ENCODE measurements at regions not wholly inside any gene's neighbourhood (a gene's known extent, or its start where the extent isn't known, plus 50 kb on each side); places are given as distances from the start of the nearest gene placed in this dataset.

- intact Hi-C loops (cut with DNase I) = no loop called here
- Histone ChIP-seq H3K4me1 (ENCODE audit: control insufficient read depth, insufficient read depth, low read length) (no peaks in the 10 kb centered on the region), H3K4me3 (ENCODE audit: low read length) (no peak overlapping the region), H3K9me3 (ENCODE audit: control insufficient read depth, low read length) (no peaks in the 10 kb centered on the region), H3K27me3 (ENCODE audit: control insufficient read depth, insufficient read depth) (no peaks in the 10 kb centered on the region), H3K27ac (ENCODE audit: low read length) (no peak overlapping the region)
- no peak for DNase-seq
- WGBS = 87% methylated on average over 40 of the region's 40 CpGs
- ATAC-seq = no peak
Observed at GRCh38 chr5:1729641-1730486, 69.8 kb downstream of the MRPL36 start.

- Histone ChIP-seq H3K27me3 (ENCODE audit: control insufficient read depth, insufficient read depth) (no peaks in the 10 kb centered on the region), H3K4me3 (ENCODE audit: low read length) (no peak overlapping the region), H3K27ac (ENCODE audit: low read length) (no peak overlapping the region), H3K9me3 (ENCODE audit: control insufficient read depth, low read length) (no peaks in the 10 kb centered on the region), H3K4me1 (ENCODE audit: control insufficient read depth, insufficient read depth, low read length) (no peaks in the 10 kb centered on the region)
- WGBS = 89% methylated on average over 24 of the region's 24 CpGs
- ATAC-seq (no peak), DNase-seq (no peak)
- intact Hi-C loops (cut with DNase I) = no loop called here
Observed at GRCh38 chr5:1728846-1729245, 70.8 kb downstream of the MRPL36 start.

DNA sequence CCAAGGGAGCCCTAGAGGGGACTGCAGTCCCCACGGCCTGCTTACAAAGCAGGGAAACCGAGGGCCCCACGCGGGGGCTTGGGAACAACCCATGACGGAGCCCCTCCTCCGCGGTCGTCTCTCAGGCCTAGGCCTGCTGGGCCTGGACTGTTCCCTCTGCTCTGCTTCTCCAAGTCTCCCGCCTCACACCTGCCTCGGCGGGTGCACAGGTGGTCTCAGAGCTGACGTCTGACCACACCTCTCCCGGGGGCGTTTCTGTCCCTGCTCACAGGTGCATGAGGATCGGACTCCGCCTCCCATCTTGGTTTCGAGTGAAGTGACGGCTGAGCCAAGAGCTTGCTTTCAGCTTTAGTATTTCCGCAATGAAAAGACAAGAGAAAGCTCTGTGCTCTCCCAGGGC lies 72.1 kb downstream of the MRPL36 start:
- no peak overlapping the region for H3K4me3 ChIP-seq (ENCODE audit: low read length)
- WGBS = 82% methylated on average over 19 of the region's 19 CpGs
- intact Hi-C loops (cut with DNase I) = no loop called here
- ATAC-seq = no peak
- H3K9me3 ChIP-seq (ENCODE audit: control insufficient read depth, low read length) = no peaks in the 10 kb centered on the region
- no peak overlapping the region for H3K27ac ChIP-seq (ENCODE audit: low read length)
- no peaks in the 10 kb centered on the region for H3K4me1 ChIP-seq (ENCODE audit: control insufficient read depth, insufficient read depth, low read length)
- no peaks in the 10 kb centered on the region for H3K27me3 ChIP-seq (ENCODE audit: control insufficient read depth, insufficient read depth)
- DNase-seq = no peak

DNA sequence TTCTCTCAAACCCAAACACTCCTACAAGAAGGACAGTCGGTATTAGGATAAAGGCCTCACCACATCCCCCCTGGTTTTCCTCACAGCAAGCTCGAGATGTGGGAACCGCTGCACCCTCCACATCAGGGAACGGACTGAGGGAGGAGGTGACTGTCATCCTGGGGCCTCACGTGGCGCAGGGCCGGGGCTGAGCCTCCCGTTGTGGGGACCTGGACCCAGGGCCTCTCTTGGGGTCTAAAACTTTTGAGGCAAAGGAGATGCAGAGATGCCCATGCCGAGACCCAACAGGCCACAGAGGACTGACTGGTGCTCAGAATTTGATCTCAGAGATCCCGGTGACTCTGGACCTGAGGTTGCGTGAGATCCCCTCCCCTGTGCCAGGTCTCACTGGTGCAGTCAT lies 72.7 kb downstream of the MRPL36 start:
- Histone ChIP-seq H3K27me3 (ENCODE audit: control insufficient read depth, insufficient read depth) (no peaks in the 10 kb centered on the region), H3K4me1 (ENCODE audit: control insufficient read depth, insufficient read depth, low read length) (no peaks in the 10 kb centered on the region), H3K4me3 (ENCODE audit: low read length) (no peak overlapping the region), H3K27ac (ENCODE audit: low read length) (no peak overlapping the region), H3K9me3 (ENCODE audit: control insufficient read depth, low read length) (no peaks in the 10 kb centered on the region)
- 91% methylated on average over 11 of the region's 11 CpGs for WGBS
- DNase-seq (no peak), ATAC-seq (no peak)
- intact Hi-C loops (cut with DNase I) = no loop called here

DNA sequence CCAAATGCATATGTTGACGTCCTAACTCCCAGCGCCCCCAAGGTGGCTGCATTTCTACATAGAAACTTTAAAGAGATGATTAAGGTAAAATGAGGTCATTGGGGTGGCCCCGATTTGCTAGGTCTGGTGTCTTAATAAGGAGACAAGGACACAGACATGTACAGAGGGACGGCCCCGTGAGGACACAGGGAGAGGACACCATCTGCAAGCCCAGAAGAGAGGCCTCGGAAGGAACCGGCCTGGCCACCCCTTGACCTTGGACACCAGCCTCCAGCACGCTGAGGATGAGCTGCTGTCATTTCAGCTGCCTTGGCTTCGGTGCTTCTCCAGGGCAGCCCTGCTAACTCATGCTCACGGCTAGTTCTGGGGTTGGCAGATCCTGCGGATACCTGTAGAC lies 73.2 kb downstream of the MRPL36 start:
- no peak overlapping the region for H3K27ac ChIP-seq (ENCODE audit: low read length)
- no peak overlapping the region for H3K4me3 ChIP-seq (ENCODE audit: low read length)
- WGBS = 92% methylated on average over 11 of the region's 11 CpGs
- intact Hi-C loops (cut with DNase I) = no loop called here
- H3K27me3 ChIP-seq (ENCODE audit: control insufficient read depth, insufficient read depth) = no peaks in the 10 kb centered on the region
- no peaks in the 10 kb centered on the region for H3K4me1 ChIP-seq (ENCODE audit: control insufficient read depth, insufficient read depth, low read length)
- ATAC-seq = no peak
- DNase-seq = no peak
- peaks cover 2% of the 10 kb centered on the region for H3K9me3 ChIP-seq (ENCODE audit: control insufficient read depth, low read length)

GRCh38 chr5:1725641-1726468 lies 73.8 kb downstream of the MRPL36 start:
- DNase-seq (no peak), ATAC-seq (no peak)
- 66% methylated on average over 41 of the region's 41 CpGs for WGBS
- no peak overlapping the region for H3K27ac ChIP-seq (ENCODE audit: low read length)
- intact Hi-C loops (cut with DNase I) = no loop called here
- H3K4me1 ChIP-seq (ENCODE audit: control insufficient read depth, insufficient read depth, low read length) = no peaks in the 10 kb centered on the region
- H3K4me3 ChIP-seq (ENCODE audit: low read length) = no peak overlapping the region
- H3K27me3 ChIP-seq (ENCODE audit: control insufficient read depth, insufficient read depth) = no peaks in the 10 kb centered on the region
- peaks cover 2% of the 10 kb centered on the region for H3K9me3 ChIP-seq (ENCODE audit: control insufficient read depth, low read length)

DNA sequence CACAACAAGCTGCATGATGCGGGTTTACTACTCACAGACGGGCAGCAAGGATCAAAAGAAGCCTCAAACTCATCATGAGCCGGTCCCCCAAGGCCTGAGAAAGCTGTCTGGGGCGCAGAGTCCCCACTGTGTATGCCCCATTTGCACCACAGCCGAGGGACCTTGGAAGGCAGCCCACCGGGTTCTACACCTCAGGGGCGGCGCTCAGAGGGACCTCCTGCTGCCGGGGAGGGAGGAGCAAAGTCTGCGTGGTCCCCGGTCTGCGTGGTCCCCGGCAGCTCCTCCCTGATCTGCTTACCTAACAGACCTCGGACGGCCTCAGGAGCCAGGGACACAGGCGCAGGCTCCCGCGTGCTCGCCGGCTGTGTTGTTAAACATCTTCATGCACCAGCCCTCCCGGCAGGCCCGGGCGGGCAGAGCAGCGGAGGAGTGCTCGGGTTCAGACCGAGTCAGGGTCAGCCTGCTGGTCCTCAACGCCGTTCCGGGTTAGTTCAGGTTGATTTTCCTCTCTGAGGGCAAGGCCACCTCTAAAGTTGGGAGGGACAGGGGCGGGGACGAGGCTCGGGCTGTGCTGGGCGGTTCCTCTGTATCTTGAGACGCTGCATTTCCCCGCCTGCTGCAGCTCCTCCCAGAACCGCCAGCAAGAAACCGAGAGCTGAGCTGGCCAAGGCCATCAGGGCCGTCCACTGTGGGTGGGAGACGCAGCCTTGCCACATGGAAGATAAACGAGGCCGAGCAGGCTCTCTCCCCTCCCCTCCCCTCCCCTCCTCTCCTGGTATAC lies 74.6 kb downstream of the MRPL36 start:
- Histone ChIP-seq H3K27ac (ENCODE audit: low read length) (no peak overlapping the region), H3K27me3 (ENCODE audit: control insufficient read depth, insufficient read depth) (no peaks in the 10 kb centered on the region), H3K4me3 (ENCODE audit: low read length) (no peak overlapping the region), H3K4me1 (ENCODE audit: control insufficient read depth, insufficient read depth, low read length) (no peaks in the 10 kb centered on the region), H3K9me3 (ENCODE audit: control insufficient read depth, low read length) (peaks cover 5% of the 10 kb centered on the region)
- 48% methylated on average over 41 of the region's 41 CpGs for WGBS
- intact Hi-C loops (cut with DNase I) = no loop called here
- peak in 1 of 2 donors; percentile 34 for ATAC-seq
- DNase-seq = no peak

DNA sequence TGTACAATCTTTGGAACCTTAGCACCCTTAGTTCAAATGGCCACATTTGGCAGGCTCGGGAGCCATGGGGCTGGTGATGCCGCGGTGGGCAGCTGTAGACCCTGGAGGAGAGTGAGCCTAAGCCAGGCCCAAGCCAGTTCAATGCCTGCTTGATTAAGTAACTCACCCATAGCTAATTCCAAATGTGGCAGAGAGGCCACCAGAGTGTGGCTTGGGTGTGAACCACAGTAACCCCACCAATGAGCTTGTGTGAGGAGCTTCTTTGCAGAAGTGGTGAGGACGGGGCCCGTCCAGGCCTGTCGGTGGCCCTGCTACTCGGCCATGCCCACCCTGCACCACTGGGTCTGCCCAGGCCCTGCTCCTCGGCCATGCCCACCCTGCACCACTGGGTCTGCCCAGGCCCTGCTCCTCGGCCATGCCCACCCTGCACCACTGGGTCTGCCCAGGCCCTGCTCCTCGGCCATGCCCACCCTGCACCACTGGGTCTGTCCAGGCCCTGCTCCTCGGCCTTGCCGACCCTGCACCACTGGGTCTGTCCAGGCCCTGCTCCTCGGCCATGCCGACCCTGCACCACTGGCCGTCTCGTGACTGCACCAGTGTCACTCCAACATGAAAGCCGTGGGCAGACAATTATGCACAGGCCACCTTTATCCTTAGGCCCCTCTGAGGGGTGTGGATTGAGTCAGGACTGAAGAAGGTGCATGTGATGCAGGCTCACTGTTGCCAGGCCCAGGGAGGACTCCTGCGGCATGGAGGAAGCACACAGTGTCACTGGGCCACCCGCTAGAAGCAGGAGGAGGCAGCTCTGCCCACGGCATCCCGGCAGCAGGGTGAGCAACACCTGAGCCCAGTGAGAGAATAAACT lies 75.4 kb downstream of the MRPL36 start:
- no peak overlapping the region for H3K27ac ChIP-seq (ENCODE audit: low read length)
- DNase-seq (no peak), ATAC-seq (no peak)
- H3K27me3 ChIP-seq (ENCODE audit: control insufficient read depth, insufficient read depth) = no peaks in the 10 kb centered on the region
- no peaks in the 10 kb centered on the region for H3K4me1 ChIP-seq (ENCODE audit: control insufficient read depth, insufficient read depth, low read length)
- WGBS = 89% methylated on average over 21 of the region's 21 CpGs
- H3K9me3 ChIP-seq (ENCODE audit: control insufficient read depth, low read length) = peaks cover 11% of the 10 kb centered on the region
- intact Hi-C loops (cut with DNase I) = no loop called here
- H3K4me3 ChIP-seq (ENCODE audit: low read length) = no peak overlapping the region

DNA sequence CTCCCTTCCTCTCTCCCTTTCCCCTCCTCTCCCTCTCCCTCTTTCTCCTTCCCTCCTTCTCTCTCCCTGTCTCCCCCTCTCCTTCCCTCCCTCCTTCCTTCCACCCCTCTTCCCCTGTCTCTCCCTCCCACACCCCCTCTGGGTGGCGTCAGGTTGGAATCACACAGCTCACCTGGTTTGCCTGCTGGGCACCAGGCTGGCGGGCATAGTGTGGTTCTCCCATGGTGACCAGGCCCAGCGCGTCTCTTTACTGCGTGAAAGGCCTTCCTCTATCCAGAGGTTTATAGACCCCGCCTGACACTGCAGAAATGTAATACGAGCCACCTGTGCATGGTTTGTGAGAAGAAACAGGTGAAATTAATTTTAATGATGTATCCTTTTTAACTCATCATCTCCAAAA lies 76.2 kb downstream of the MRPL36 start:
- Histone ChIP-seq H3K27me3 (ENCODE audit: control insufficient read depth, insufficient read depth) (no peaks in the 10 kb centered on the region), H3K4me3 (ENCODE audit: low read length) (no peak overlapping the region), H3K9me3 (ENCODE audit: control insufficient read depth, low read length) (peaks cover 11% of the 10 kb centered on the region), H3K4me1 (ENCODE audit: control insufficient read depth, insufficient read depth, low read length) (no peaks in the 10 kb centered on the region), H3K27ac (ENCODE audit: low read length) (no peak overlapping the region)
- no peak for ATAC-seq
- intact Hi-C loops (cut with DNase I) = no loop called here
- 90% methylated on average over 7 of the region's 7 CpGs for WGBS
- no peak for DNase-seq

DNA sequence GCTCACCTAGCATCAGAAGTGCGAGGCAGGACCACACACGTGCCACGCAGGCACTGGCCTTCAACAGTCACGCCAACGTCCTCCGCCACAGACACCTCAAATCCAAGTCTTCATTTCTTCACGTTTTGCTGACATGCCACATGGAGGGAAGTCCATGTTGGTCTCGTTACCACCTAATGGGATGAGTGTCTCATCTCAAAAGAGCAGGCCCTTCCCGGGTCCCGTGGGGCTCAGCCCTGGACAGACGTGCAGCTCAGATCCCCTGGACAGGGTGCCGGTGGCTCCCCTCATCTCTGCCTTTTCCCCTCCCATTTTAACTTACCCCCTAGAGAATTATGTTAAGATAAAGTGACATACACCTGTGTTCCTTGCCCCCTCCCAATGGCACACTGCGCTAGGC lies 76.8 kb downstream of the MRPL36 start:
- no peaks in the 10 kb centered on the region for H3K27me3 ChIP-seq (ENCODE audit: control insufficient read depth, insufficient read depth)

More for the DNA sequence above, 76.8 kb downstream of the MRPL36 start:
- intact Hi-C loops (cut with DNase I) = no loop called here
- 81% methylated on average over 13 of the region's 13 CpGs for WGBS
- DNase-seq = no peak
- ATAC-seq = no peak
- no peak overlapping the region for H3K4me3 ChIP-seq (ENCODE audit: low read length)
- no peaks in the 10 kb centered on the region for H3K4me1 ChIP-seq (ENCODE audit: control insufficient read depth, insufficient read depth, low read length)
- H3K27ac ChIP-seq (ENCODE audit: low read length) = no peak overlapping the region
- H3K9me3 ChIP-seq (ENCODE audit: control insufficient read depth, low read length) = peaks cover 13% of the 10 kb centered on the region
